GM12878 (cell line): ENCODE measurements at regions not wholly inside any gene's neighbourhood (a gene's known extent, or its start where the extent isn't known, plus 50 kb on each side); places are given as distances from the start of the nearest gene placed in this dataset.

Source experiments
- ATAC-seq: fragments of 200-7000 bp; cut with Tn5 transposase; 3 replicates; pipeline ENCODE4 v1.9.1; 2020; ENCODE audit warnings: mild to moderate bottlenecking, moderate library complexity
- BruUV-seq: library from RNA; stranded (reverse); fragments of 400-500 nt; replicated peaks from 2 replicates; lab custom pipeline; 2021; lab: Mats Ljungman, UMichigan
- CTCF ChIA-PET: fragments of 300-600 bp; sonication (Branson Sonifier 250); formaldehyde crosslinking; extraction: SDS; loops from one replicate; lab custom pipeline; 2021; ENCODE audit warnings: inconsistent platforms; lab: Yijun Ruan, JAX
- POLR2A ChIA-PET: fragments of 350-600 bp; formaldehyde crosslinking; extraction: SDS; loops from one replicate; lab custom pipeline; 2021; ENCODE audit warnings: inconsistent platforms; lab: Charles Lee
- RAD21 ChIA-PET: fragments of 300-600 bp; sonication (Branson Sonifier 250); formaldehyde crosslinking; loops from one replicate; lab custom pipeline; 2023; ENCODE audit warnings: antibody characterized with exemption; ENCODE audit not compliant: unreplicated experiment; lab: Charles Lee
- SMC1A ChIA-PET: fragments of 300-600 bp; sonication (Branson Sonifier 250); formaldehyde crosslinking; loops from one replicate; lab custom pipeline; 2023; ENCODE audit not compliant: unreplicated experiment, uncharacterized antibody; lab: Charles Lee
- DNase-seq: peaks from one replicate; pipeline ENCODE4 v3.0.0-alpha.2; 2011; ENCODE audit warnings: low read depth, low spot score
- FAIRE-seq: peaks from 3 replicates; lab custom pipeline; 2011; peaks lifted over from hg19 to GRCh38; lab: Jason Lieb, UNC
- H2AFZ ChIP-seq: 2 replicates; pipeline ENCODE4 v1.6.0; 2011; ENCODE audit warnings: low read depth, low read length, control low read depth; ENCODE audit not compliant: control insufficient read depth
- H3K27ac ChIP-seq: 2 replicates; pipeline ENCODE4 v1.5.1; 2011; ENCODE audit warnings: control low read depth; ENCODE audit not compliant: control insufficient read depth, insufficient read depth
- H3K27me3 ChIP-seq, 2 experiments: replicated peaks in 1 of 2; 2 replicates each; pipeline versions ENCODE4 v1.6.0 to v1.6.1; 2011; ENCODE audit warnings: low read length in 1 of 2; ENCODE audit not compliant: control insufficient read depth in 2 of 2, insufficient read depth in 2 of 2
- H3K36me3 ChIP-seq, 2 experiments: 2 replicates each; pipeline ENCODE4 v1.5.1; 2011; ENCODE audit warnings: low read length in 1 of 2; ENCODE audit not compliant: control insufficient read depth in 2 of 2, insufficient read depth in 2 of 2
- H3K4me1 ChIP-seq: 2 replicates; pipeline ENCODE4 v1.6.1; 2011; ENCODE audit warnings: mild to moderate bottlenecking, low read length, moderate library complexity, mixed read lengths; ENCODE audit not compliant: control insufficient read depth, insufficient read depth
- H3K4me2 ChIP-seq: 2 replicates; pipeline ENCODE4 v1.6.0; 2011; ENCODE audit warnings: control low read depth; ENCODE audit not compliant: control insufficient read depth, insufficient read depth
- H3K4me3 ChIP-seq: fragments of 200-600 bp; sonication (generic); 2 replicates; pipeline ENCODE4 v1.5.1; 2016
- H3K79me2 ChIP-seq: 2 replicates; pipeline ENCODE4 v1.6.0; 2011; ENCODE audit warnings: low read length; ENCODE audit not compliant: control insufficient read depth, insufficient read depth
- H3K9ac ChIP-seq: 2 replicates; pipeline ENCODE4 v1.8.0; 2011; ENCODE audit warnings: low read length, control low read depth, mixed read lengths; ENCODE audit not compliant: control insufficient read depth, insufficient read depth
- H3K9me3 ChIP-seq: replicated peaks from 3 replicates; pipeline ENCODE4 v1.5.1; 2011; ENCODE audit warnings: mild to moderate bottlenecking, low read length; ENCODE audit not compliant: control insufficient read depth, insufficient read depth
- H4K20me1 ChIP-seq: 2 replicates; pipeline ENCODE4 v1.6.0; 2011; ENCODE audit not compliant: control insufficient read depth, insufficient read depth
- CEBPB ChIP-seq, 2 experiments: fragments of 150-350 bp in 1 of 2; IDR thresholded peaks; 2 replicates each; pipeline ENCODE4 v1.6.1; 2012 to 2014; ENCODE audit warnings: low read depth in 2 of 2, low read length in 2 of 2, borderline replicate concordance in 1 of 2, inconsistent platforms in 1 of 2
- CHD2 ChIP-seq: IDR thresholded peaks from 2 replicates; pipeline ENCODE4 v1.6.1; 2011; ENCODE audit warnings: low read depth, low read length, improper control_type of control experiment, borderline replicate concordance
- MTA2 ChIP-seq: fragments of 450-650 bp; IDR thresholded peaks from 2 replicates; pipeline ENCODE4 v1.6.1; 2016; ENCODE audit warnings: low read depth, mild to moderate bottlenecking, moderate library complexity
- POLR2AphosphoS5 ChIP-seq: IDR thresholded peaks from 2 replicates; pipeline ENCODE4 v1.6.1; 2011; ENCODE audit warnings: mild to moderate bottlenecking, low read length, inconsistent platforms
- RUNX3 ChIP-seq: IDR thresholded peaks from 2 replicates; pipeline ENCODE4 v1.6.1; 2012; ENCODE audit warnings: low read length, inconsistent platforms
- SMAD5 ChIP-seq: IDR thresholded peaks from 2 replicates; pipeline ENCODE4 v1.6.1; 2016; ENCODE audit warnings: antibody characterized with exemption, low read depth
- TCF3 ChIP-seq: IDR thresholded peaks from 2 replicates; pipeline ENCODE4 v1.6.1; 2012; ENCODE audit warnings: low read depth, mild to moderate bottlenecking, low read length, borderline replicate concordance; ENCODE audit not compliant: insufficient read depth
- YY1 ChIP-seq: IDR thresholded peaks from 2 replicates; pipeline ENCODE4 v1.6.1; 2011; ENCODE audit warnings: low read depth, mild to moderate bottlenecking, low read length
- ZNF217 ChIP-seq: fragments of 450-650 bp; IDR thresholded peaks from 2 replicates; pipeline ENCODE4 v1.6.1; 2017; ENCODE audit warnings: antibody characterized with exemption, mild to moderate bottlenecking
- WGBS: methylation state at CpG from one replicate; pipeline ENCODE4 v1.1.6; 2016; ENCODE audit warnings: low lambda C conversion rate; ENCODE audit not compliant: insufficient replicate concordance, insufficient coverage; ENCODE audit errors: missing lambda C conversion rate; 5-methylcytosine and 5-hydroxymethylcytosine counted together
- in situ Hi-C: fragments of 300-500 bp; cut with MboI; formaldehyde crosslinking; loops from 9 replicates; pipeline ENCODE4 v1.14.3; 2018; ENCODE audit warnings: mixed read lengths
- intact Hi-C: fragments of 100-400 bp; cut with micrococcal nuclease; formaldehyde crosslinking; loops from one replicate; pipeline ENCODE4 v1.14.2; 2022; ENCODE audit not compliant: unreplicated experiment
- TF ChIP-seq, protein P1 (sequence below): IDR thresholded peaks from 2 replicates; pipeline ENCODE4 v1.6.1; 2011; ENCODE audit warnings: low read depth, mild to moderate bottlenecking, low read length, moderate library complexity, borderline replicate concordance; ENCODE audit errors: extremely low read depth
- TF ChIP-seq, protein P2 (sequence below): IDR thresholded peaks from 2 replicates; pipeline ENCODE4 v1.6.1; 2012; ENCODE audit warnings: improper control_type of control experiment, low read depth, low read length; ENCODE audit not compliant: insufficient replicate concordance

- H3K9me3 ChIP-seq, result no peaks in the 10 kb centered on the region
- WGBS, result 26% methylated on average over 2 of the region's 2 CpGs
- H3K9ac ChIP-seq, result no peak overlapping the region
- no peak overlapping the region for H3K4me2 ChIP-seq
- no TSS peak for BruUV-seq
- TF ChIP-seq YY1 (no peak), POLR2AphosphoS5 (no peak), TCF3 (no peak), MTA2 (no peak), ZNF217 (no peak), CEBPB (IDR thresholded peaks at IDR 0.05; ENCODE audit: borderline replicate concordance in 1 of 2, low read depth in 2 of 2, low read length in 2 of 2) (no peak), SMAD5 (no peak), RUNX3 (no peak), CHD2 (no peak)
- TF ChIP-seq, protein P1, sequence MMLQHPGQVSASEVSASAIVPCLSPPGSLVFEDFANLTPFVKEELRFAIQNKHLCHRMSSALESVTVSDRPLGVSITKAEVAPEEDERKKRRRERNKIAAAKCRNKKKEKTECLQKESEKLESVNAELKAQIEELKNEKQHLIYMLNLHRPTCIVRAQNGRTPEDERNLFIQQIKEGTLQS, result no peak
- TF ChIP-seq, protein P2, sequence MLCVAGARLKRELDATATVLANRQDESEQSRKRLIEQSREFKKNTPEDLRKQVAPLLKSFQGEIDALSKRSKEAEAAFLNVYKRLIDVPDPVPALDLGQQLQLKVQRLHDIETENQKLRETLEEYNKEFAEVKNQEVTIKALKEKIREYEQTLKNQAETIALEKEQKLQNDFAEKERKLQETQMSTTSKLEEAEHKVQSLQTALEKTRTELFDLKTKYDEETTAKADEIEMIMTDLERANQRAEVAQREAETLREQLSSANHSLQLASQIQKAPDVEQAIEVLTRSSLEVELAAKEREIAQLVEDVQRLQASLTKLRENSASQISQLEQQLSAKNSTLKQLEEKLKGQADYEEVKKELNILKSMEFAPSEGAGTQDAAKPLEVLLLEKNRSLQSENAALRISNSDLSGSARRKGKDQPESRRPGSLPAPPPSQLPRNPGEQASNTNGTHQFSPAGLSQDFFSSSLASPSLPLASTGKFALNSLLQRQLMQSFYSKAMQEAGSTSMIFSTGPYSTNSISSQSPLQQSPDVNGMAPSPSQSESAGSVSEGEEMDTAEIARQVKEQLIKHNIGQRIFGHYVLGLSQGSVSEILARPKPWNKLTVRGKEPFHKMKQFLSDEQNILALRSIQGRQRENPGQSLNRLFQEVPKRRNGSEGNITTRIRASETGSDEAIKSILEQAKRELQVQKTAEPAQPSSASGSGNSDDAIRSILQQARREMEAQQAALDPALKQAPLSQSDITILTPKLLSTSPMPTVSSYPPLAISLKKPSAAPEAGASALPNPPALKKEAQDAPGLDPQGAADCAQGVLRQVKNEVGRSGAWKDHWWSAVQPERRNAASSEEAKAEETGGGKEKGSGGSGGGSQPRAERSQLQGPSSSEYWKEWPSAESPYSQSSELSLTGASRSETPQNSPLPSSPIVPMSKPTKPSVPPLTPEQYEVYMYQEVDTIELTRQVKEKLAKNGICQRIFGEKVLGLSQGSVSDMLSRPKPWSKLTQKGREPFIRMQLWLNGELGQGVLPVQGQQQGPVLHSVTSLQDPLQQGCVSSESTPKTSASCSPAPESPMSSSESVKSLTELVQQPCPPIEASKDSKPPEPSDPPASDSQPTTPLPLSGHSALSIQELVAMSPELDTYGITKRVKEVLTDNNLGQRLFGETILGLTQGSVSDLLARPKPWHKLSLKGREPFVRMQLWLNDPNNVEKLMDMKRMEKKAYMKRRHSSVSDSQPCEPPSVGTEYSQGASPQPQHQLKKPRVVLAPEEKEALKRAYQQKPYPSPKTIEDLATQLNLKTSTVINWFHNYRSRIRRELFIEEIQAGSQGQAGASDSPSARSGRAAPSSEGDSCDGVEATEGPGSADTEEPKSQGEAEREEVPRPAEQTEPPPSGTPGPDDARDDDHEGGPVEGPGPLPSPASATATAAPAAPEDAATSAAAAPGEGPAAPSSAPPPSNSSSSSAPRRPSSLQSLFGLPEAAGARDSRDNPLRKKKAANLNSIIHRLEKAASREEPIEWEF, result no peak
- TF ChIP-seq, all 136 proteins: peak for 0
- ChIA-PET RAD21 (no interaction called here), SMC1A (no interaction called here), POLR2A (no interaction called here), CTCF (no interaction called here)
- no peak overlapping the region for H3K27ac ChIP-seq
- H3K36me3 ChIP-seq, result no peaks in the 10 kb centered on the region
- no peak for FAIRE-seq
- H3K27me3 ChIP-seq, result no peaks in the 10 kb centered on the region
- in situ Hi-C loops (no loop called here), intact Hi-C loops (no loop called here)
- no peak overlapping the region for H2AFZ ChIP-seq
- no peaks in the 10 kb centered on the region for H4K20me1 ChIP-seq
- no peaks in the 10 kb centered on the region for H3K4me1 ChIP-seq
- no peaks in the 10 kb centered on the region for H3K79me2 ChIP-seq
- ATAC-seq, result no peak
- no peak for DNase-seq
- no peak overlapping the region for H3K4me3 ChIP-seq
Measured at GRCh38 chr18:67728364-67728763, 211.8 kb upstream of the DSEL start.
